Raji (cell line): ENCODE measurements at regions not wholly inside any gene's neighbourhood (a gene's known extent, or its start where the extent isn't known, plus 50 kb on each side); places are given as distances from the start of the nearest gene placed in this dataset.

Experiments
- POLR2A ChIP-seq: IDR thresholded peaks from 2 replicates; pipeline ENCODE4 v1.6.1; 2011; ENCODE audit warnings: low read depth, low read length, control low read depth; ENCODE audit not compliant: insufficient read depth

DNA sequence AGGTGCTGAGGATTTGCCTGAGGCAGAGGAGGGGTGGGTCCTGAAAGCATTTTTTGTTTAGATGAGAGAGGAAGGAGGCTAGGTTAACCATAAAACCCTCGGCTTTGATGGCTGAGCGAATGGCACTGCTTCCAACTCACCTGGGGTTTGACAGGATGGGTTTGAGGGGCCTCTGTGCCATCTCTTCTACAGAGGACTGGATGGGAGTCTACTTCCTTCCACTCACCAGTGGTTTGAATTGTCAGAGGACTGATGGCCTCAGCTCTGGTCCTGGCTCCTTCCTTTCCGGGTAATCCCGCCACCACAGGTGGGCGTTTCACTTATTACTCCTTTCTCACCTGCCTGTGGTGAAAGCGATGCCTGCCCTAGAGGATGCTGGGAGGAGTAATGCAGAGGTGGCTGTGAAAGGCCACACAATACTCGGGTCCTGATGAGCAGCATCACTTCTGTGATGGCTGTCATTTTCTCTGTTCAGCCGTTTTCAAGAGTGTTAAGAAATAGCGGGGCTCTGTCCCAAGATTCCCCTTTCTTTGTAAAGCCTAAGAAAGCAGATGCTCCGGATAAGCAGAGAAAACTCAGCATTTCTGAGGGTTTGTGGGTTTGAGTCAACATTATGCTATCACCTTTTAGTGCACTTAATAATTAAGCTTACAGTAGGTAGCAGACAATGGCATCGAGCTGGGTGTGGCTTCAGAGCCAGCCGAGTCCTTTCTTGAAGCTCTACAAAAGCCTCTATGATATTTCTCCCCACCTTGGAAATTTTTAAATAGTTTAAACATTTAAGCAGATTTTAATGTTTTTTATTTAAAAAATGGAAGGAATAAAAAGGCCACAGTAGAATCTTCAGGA, 220.7 kb downstream of the HLX start:
- no peak for TF ChIP-seq POLR2A

DNA sequence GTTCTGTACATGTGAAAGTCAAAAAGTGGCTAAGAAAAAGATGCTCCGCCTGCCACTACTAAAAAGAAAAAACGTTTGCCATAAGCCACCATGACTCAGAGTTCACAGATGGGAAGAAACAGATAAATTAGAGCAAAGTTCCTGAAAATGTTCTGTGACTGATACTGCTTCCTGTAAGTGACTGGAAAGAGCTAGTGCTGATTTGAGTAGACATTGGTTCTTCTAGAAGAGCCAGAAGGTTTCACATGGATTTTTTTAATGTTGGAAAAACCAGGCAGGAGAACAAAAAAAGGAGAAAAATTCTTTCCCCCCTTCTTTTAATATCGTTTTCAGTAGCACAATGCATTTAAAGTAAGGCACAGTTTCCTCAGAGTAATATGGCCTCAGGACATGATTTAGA, 221.4 kb downstream of the HLX start:
- no peak for TF ChIP-seq POLR2A

DNA sequence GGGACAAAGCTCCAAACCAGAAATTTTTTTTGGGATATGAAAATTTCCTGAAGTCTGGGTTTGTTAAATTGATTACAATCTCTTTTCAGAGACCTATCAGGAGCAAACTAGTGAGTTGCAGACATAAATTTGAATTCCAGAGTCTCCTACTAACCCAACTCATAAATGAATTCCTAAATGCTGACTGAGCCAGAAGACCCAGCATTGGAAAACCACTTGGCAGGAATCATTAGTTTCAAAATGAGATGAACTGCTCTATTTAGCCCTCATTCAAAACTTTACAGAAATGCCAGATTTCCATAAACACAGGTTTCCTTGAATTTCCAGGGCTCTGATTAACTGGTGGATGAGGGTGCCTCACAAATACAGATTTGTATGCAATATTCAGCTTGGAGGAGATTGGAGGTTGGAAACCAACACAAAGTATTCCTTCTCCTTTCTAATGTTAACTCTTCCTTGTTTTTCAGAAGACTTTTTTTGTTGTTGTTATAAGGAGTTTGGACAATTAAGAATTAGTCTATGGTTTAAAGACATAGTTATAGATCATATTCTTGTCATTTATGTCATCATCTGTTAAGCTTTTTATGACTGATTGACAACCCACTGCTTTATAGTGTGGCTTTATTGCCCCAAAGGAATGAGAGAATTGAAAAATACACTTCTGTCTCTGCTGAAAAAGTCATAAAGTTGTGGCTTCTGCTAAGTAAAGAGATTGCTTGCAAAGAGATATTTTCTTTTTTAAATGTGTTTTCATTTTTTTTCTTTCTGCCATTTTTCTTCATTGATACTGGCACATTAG, 222.8 kb downstream of the HLX start:
- no peak for TF ChIP-seq POLR2A

DNA sequence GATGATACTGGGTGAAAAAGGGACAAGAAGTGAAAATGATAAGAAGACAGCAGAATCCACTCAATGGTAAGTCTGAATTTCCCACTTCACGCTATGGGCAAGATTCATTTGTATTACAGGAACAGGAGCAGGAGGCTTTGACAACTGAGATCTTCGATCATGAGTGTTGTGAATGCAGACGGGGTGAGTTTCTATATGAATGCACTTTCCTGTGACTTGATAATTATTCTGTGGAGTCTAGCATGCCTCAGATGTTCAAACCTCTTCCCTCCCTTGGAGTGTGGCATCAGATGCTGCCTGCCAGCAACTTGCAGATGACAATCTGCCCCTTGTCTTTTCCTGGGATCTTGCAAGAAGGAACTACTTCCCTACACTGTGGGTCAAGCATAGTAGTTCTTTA, 225.4 kb downstream of the HLX start:
- TF ChIP-seq POLR2A: no peak

DNA sequence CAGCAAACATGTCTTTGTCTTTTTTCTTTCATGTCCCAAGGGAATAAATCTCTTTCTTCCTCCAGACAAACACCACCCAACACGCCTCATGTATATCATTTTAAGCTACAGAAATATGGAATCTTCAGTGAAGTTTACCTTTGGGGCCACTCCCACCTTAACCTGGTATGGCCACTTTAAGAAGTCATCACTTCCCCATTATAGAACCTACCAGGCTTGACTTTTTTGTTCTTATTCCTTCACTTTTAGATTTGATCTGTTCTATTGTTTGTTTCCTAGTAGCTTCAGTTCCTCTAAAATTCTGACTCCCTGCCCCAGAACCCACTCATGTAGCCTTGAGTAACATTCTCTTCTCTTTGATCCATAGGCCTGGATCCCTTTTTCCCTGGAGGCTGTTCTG, 226.3 kb downstream of the HLX start:
- TF ChIP-seq POLR2A: no peak

DNA sequence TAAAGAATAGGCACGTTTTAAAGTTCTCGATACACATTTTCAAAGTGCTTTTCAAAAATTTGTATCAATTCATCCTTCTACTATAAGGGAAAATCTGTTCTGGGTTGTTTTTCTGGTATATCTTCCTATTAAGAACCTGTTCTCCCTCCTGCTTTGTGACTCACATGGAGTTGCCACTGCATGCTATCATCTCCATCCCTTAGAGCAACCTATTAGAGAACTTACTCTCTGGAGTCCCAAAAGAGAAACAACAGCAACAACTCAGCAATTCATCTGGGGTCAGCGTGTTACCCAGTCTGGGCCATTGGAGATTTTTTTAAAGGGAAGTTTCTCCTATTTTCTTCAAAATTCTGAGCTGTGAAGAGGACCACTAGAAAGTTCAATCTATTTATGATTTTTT, 227.4 kb downstream of the HLX start:
- no peak for TF ChIP-seq POLR2A

DNA sequence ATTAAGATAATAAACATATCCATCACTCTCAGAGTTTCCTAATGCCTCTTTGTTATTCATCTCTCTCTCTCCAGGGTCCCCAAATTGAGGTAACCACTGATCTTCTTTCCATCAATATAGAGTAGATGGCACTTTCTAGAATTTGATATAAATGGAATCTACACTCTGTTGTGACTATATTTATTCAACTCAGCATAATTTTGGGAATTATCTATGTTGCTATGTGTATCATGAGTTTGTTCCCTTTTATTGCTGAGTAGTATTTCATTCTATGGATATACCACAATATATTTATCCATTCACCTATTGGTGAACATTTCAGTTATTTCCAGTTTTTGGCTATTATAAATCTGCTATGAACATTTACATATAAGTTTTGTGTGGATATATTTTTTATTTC, 230.7 kb downstream of the HLX start:
- no peak for TF ChIP-seq POLR2A

DNA sequence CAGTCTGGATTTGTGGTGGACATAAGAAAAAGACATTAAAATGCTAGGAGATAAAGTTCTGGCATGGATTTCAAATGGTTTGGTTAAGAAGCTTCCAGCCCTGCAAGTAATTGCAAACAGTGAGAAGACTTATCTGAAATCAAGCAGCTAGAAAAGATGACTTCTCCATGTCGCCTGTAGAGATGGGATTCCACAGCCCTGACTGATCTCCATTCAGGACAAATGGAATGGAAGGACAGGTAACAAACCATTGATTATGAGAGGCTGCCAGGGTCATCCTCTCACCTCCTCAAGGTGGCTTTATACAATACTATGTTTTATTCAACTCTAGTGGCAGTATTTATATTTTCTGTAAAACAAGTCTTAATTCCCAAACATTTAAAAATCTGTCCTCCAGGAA, 237.9 kb downstream of the HLX start:
- no peak for TF ChIP-seq POLR2A

DNA sequence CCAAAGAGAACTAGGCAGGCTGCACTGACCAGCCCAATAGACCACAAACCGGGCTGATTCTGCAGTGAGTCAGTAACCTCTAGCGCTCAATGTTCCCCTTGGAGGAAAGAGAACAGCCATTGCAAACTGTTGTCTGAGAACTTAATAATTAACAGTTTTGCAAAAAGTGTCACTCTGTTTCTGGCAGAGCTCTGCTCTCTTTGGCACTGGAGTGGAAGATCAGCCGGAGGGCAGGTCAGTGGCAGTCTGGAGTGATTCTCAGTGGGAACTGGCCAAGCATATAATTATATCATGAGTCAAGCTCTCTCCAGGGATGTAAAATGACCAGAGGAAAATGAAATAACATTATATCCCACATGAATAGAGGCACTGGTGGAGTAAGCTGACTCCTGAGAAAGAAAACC, 238.3 kb downstream of the HLX start:
- no peak for TF ChIP-seq POLR2A

DNA sequence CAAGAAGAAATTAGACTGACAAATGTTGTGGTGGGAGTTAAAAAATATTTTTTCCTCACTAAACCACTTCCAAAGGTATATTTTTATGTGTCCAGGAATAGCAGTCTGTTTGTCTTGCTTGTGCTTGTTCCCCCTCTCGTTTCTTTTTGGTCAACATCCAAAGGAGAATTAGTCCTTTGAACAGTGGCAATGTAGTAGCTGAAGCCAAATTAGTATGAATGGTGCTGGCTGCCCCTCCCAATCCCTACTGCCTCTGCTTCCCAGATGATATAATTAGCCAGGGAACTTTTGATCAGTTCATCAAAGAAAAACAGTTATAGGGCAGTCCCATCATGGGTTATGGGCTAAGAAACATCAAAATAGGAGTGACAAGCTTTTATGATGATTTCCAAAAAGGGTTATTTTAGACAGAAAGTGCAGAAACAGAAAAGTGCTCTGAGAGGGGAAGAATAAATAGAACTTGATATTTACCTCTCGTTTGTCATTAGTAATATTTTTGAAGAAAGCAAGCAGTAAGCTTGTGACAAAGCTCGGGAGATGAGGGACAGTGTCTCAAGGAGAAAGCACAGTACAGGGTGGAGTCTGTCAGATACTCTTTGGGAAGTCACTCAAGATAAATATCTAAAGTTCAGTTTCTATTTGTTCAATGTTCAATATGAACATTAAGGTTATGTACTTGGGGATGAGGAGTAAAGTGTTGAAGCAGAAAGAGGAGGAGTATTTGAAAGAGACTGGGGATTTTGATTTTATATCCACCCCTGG, 239.1 kb downstream of the HLX start:
- TF ChIP-seq POLR2A: no peak

DNA sequence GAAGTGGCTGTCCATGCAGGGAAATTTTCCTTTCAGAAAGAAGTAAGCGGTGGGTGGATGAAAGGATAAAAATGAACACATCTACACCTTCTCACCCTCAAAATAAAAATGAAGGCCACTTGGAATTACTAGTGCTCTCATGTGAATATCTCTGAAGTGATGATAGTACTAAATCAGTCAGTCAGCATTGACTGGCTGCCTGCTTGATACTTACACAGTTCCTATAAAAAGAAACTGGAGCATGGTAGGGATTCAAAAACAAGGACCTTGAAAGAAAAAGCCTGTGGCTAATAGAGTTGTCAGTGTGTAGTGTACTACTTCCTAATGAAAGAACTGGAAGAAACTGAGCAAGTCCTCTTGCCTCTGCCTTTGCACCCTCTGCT, 239.7 kb downstream of the HLX start:
- no peak for TF ChIP-seq POLR2A

DNA sequence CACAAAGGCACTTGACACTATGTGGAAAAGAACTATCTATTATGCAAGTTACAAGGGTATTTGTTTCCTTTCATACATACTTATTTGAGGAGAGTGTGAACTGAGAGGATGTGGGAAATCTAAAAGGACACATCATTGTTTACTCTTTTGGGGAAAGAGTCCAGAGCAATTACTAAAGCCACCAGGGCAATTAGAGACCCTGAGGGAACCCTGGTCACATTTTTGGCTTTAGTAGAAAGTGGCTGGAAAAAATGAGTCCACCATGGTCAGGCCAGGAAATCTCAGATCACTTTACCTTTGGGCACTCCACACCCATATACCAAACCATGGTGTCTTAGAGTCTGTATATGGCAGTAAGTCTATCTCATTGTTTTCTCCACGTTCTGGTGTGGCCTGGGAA, 243.3 kb downstream of the HLX start:
- no peak for TF ChIP-seq POLR2A

DNA sequence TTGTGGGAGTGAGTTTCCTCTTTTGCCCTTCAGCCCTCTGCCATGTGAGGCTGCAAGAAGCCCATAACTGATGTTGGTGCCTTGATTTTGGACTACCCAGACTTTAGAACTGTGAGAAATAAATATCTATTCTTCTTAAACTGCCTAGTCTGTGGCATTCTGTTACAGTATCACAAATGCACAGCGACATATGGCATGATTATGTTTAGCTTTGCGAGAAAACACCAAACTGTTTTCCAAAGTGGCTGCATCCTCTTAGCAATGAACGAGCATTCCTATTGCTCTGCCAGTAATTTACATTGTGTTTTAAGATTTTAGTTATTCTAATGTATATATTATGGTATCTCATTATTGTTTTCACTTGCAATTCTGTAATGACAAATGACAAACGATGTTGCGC, 246.7 kb downstream of the HLX start:
- TF ChIP-seq POLR2A: no peak

DNA sequence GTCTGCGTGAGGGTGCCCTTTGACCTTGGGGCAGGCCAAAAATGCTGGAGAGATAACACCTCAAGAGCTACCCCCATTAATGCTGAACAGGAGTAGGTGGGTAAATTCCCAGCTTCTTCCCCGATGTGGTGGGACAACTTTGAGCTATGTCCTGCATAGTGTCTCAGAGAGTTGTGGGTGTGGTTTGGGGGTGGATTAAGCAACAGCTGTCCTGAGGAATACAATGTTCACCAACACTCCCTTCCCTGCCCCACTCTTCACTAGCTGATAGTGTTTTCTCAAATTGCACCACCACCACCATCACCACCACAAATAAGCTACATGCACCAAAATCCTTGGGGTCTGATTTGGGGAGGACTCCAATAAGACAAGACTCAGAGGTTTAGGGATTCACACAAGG, 258.4 kb downstream of the HLX start:
- TF ChIP-seq POLR2A: no peak

DNA sequence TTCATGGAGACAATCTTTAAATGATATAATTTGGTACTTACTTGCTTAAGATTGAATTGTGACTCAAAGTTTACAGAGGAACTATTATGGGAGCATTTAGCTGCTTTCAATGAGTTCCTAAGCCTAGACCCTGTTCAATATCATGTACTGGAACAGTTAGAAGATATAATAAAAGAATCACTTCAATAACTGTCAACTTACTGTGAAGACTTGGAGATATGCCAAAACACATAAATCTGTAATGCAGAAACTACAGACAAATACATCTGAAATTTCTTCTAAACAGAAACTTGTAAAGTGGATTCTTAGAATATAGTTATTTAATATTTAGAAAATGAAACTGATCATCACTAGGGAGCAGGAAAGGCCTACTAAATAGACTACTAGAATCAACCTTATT, 259.3 kb downstream of the HLX start:
- TF ChIP-seq POLR2A: no peak

DNA sequence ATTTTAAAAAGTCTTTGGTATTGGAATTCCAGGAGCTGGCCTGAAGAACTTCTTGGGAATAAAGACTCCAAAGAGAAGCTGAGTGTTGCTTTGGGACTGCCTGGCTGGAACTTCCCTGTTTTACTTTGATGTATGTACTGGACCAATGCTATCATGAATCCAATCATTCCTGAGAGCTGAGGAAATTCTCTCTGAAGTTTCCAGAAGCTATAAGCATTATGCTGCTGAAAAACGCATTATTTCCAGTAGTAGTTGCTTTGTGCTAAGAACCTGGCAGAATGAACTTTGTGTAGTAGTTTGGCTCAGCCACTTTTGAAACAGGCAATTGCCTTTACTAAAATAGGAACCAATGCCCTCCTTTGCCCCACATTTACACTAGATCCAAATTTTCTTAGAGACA, 260.7 kb downstream of the HLX start:
- no peak for TF ChIP-seq POLR2A
